HG03457 (cell line): ENCODE measurements at regions not wholly inside any gene's neighbourhood (a gene's known extent, or its start where the extent isn't known, plus 50 kb on each side); places are given as distances from the start of the nearest gene placed in this dataset.
"Not testable (repeated sequence)": the region's sequence is repeated elsewhere in the genome, so short reads cannot be mapped to it uniquely, and the experiment has no call there.

Source experiments
- ATAC-seq: cut with Tn5 transposase; IDR thresholded peaks from one replicate; pipeline ENCODE4 v1.9.1; 2021; ENCODE audit warnings: moderate number of reproducible peaks; ENCODE audit not compliant: unreplicated experiment

DNA sequence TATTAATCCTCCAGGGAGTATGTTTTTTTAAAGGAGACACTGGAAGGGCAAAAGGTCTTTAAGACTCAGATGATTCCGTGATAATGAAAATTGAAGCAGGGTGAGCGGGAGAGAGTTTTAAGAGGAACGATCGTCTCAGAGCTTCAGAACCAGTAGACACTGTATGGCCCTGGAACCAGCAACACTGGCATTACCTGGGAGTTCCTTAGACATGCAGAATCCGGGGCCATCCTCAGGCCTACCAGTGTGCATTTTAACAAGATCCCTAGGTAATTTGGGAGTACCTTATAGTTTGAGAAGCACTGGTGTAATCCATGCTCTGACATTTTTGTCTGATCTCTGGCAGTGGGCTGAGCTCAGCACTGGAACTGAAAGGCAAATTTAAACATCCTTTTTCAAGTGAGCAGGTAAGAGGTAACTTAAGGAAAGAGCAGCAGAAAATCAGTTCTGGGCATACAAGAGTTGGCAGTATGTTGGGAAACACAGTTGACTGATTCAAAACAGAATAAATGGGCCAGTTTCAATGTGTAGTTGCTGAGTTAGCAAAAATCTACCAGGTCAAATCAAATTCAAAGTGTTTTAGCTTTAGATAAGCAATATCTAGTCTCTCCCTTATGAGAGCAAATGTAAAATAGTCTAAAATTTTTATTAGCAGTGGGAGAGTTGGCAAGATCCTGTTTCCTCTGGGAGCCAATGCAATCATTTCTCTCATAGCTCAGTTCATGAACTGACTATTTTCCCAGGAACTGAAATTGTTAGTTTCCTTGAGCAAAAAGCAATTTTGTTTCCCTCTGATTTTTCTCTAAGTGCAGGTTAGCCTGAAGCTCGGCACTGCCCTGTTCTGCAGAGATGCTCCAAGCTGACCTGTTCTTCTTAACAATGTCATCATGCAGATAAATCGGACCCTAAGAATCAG, 97.2 kb upstream of the ELMO1 start:
- no peak for ATAC-seq

DNA sequence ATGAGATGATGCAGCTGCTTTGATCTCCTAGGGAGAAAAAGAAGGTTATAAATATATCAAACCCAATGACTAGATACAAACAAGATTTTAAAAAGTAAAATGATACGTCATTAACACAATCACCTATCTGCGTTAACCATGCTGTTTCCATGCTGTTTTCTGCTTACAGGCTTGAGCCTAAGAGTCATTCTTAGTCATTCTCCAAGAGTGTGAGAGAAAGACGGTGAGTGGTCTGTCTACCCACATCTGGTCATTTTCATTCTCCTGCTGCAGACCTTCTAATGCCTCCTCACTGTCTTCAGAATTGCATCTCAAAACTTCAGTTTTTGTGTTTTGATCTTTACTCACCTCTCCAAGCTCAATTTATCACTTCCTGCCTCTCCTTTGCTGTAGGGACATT, 98.0 kb upstream of the ELMO1 start:
- ATAC-seq: no peak

DNA sequence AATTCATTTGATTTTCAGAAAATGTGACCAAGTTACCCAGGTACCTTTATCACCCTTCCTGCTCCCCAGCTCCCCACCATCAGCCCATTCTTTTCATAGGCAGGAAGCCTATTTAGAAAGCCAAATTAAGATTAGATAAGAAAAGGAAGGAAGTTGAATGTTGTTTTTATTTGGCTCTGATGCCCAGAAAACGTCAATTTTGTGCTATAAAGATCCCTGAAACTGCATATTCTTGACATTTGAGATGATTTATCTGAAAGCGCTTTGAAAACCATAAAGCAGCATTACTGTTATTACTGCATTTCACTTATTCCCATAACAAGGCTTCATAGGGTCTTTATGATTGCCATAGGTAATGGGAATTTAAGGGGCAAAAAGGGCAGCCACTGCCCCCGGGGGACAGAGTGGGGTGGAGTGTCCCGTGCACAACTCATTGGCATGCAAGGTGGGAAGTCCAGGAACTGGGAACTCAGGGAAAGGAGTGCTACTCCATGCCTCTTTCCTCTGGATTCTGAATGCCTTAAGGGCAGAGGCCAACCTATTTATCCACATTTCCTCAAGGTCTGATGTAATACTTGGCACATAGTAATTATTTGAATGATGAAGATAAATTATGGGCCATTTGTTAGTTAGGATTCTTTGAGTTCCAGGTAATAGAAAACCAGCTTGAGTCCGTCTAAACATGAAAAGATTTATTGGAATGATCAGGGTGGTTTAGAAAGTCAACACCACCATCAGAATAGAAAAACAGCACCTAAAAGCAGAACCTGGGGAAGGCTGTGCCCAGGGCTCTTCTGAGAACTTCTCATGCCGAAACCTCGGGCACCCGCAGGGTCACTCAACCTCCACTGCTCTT, 100.6 kb upstream of the ELMO1 start:
- ATAC-seq: no peak

DNA sequence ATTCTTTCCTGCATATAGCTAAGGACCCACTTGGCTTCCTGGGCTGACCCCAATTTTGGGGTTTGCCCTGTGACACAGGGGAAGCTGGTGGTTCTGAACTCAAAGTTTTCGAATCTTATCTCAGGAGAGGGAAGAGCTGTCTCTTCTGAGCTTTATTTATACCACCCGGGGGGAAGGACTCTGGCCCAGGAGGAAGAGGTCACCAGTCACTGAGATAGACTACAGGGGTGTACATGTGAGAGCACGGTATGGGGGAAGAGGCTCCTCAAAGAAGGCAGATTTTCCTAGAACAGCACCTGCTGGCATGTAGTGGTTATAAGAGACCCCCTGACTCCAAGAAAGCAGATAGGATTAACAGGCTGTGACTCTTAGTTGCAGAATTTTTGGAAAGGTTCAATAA, 101.8 kb upstream of the ELMO1 start:
- no peak for ATAC-seq

DNA sequence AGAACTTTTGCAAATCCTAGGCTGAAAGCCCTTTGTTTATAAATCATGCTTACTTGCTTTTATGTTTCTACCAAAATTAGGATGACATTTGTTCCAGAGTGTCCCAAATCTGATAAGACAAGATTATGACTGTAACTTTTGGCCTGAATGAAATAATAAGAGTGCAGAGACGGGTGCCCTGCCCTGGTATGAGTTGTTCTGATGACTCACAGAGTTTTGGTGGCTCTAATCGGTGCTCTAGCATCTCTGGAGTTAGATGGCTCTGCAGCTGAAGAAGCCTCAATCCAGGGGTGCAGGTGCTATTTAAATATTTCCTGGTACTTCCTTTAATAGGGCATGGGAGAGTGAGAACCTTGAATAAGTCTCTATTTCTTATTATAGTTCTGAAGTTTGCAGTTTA, 102.2 kb upstream of the ELMO1 start:
- no peak for ATAC-seq

DNA sequence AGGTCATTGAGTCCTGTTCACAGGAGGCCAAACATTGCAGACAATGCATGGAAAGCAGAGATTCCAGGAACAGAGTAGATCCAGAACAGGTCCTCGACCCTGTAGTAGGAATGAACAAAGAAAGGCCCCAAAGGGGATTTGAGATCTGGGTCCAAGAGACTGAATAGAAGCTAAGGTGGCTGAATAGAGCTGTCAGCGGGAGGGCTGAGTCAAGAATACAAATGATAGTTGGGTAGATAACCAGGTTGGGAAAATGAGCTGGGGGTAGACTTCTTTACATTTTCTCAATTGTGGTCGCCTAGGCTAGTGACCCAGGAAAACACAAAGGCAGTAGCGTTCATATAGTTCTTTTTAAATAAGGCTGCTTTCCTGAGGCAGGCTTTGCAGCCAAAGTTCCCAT, 103.4 kb upstream of the ELMO1 start:
- ATAC-seq: no peak

DNA sequence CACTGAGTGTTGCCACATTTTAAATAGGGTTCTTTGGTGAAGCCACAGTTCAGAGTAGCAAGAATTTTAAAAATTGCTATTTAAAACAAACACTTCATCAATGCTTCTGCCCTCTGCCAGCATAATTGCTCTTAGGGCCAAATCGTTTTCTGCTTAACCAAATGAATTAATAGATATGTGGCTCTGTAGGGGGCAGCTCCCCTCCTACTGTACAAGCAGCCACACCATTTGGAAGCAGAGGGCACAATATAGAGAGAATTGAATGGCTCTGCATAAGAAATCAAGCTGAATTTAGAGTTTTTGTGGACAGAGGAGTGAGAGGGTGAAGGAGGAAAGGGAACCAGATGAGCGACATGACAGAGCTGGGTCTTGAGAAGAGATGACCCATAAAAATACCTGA, 103.8 kb upstream of the ELMO1 start:
- ATAC-seq: not testable (repeated sequence)

DNA sequence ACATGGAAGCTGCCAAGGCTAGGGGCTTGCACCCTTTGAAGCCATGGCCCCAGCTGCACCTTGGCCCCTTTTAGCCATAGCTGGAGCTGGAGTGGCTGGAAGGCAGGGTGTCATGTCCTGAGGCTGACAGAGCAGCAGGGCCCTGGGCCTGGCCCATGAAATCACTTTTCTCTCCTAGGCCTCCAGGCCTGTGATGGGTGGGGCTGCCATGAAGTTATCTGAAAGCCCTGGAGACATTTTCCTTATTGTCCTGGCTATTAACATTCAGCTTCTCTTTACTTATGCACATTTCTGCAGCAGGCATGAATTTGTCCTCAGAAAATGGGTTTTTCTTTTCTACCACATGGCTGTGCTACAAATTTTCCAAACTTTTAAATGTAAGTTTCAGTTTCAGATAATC, 106.9 kb upstream of the ELMO1 start:
- ATAC-seq: no peak

DNA sequence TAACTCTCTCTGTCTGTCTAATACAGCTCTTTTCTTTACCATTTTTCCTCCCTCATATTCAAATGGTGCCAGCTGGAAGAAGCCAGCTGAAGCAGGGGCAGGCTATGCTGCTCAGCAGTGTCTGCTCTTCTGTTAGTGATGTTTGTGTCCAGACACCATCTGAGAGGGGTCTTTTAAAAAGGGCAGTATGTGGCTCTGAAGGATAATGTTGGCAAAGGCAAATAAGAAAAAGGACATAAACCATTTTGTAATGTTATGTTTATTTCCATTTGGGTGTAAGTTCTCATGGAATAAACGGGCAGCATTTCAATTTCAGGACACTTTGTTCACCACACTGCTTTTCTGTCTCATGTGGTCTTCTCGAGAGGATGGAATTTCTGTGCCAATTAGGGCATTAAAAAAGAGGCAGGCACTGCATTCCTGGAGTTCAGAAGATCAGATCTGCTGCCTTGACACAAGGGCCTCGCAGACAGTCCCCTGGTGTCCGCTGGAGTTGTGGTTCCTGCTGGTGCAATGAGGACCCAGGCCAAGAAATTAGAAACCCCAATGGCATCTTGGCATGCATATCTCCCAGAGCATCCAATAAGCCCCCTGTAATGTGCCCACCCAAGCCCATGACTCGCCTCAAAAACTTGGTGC, 109.0 kb upstream of the ELMO1 start:
- ATAC-seq: no peak

DNA sequence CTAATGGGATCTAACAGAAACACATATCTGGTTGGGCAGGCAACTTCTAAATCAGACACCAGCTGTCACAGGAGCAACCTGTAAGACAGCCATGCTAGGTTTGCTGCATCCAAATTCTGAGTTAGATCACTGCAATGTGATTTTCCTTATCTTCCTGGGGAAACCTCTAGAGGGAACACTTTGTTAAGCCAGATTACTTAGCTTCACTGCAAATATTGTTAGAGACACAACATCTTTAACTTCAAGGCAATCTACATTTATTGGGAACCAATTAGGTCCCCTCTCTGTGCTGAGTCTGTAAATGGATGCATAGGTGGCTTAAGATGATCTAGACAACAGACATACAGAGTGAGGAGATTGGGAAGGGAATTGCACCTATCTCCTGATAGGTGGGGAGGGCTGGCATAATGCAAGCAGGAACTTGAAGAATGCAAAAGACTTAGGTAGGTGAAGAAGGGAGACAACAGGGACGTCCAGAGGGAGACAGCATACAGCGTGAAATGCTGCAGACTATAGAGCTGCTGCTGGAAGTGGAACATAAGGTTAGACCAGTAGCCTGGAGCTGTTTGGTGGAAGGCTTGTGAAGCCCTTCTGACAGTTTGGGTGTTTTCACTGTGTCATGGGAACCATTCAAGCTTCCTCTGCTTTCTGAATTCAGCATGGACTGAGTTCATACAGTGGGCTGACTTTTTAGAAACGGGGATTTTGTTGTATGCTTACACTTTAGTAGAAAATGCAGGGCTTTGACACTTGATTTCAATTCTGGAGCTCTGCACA, 109.8 kb upstream of the ELMO1 start:
- no peak for ATAC-seq

DNA sequence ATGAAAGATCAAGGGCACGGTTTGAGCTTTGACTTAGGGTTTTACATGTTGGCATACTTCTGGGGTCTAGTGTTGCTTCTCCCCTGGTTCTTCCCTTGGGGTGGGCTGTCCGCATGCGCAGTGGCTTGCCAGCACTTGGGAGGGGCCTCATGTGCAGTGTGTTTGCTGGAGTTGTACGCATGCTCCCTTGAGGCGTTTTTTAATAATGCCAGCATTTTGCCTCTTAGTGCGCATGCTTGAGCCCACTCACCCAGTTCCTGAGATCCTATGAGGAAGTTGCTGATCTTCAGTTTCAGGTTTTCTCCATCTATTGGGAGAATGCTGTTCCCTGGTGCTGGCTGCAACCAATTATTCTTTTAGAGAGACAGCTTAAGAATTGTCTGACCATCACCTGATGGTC, 113.4 kb upstream of the GPR141 start:
- ATAC-seq: no peak

DNA sequence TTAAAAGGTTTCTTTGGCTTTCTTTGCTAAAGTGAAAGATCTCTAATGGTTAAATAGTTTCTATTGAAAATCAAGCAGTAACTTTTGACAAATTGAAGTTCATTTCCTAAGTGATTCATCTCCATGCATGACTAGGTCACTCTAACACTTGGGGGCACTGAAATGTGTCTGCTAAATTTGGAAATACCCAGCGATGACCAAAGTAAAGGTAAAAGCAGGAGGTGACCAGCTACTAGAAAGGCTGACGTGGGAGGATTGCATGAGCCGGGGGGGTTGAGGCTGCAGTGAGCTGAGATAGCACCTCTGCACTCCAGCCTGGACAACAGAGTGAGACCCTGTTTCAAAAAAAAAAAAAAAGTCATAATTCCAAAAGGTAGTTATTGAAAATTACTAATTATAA, 111.8 kb upstream of the GPR141 start:
- ATAC-seq: no peak

DNA sequence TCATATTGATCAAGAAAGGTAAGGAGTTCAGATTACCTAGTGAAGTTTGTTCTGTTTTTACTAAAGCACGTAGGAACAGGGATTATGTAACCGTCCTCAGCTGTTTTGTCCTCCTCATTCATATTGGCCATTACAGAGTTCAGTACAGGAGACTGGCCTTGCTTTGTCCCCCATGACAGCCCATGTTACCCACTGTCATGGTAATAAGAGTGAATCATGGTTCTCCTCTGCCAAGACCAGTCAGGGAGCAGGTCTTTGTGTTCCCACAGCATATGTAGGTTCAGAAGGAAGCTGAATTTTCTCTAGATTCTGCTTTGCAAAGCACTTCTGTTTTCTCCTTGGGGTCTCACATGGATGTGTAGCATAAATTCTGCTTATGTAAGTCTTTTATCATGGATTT, 106.2 kb upstream of the GPR141 start:
- no peak for ATAC-seq

DNA sequence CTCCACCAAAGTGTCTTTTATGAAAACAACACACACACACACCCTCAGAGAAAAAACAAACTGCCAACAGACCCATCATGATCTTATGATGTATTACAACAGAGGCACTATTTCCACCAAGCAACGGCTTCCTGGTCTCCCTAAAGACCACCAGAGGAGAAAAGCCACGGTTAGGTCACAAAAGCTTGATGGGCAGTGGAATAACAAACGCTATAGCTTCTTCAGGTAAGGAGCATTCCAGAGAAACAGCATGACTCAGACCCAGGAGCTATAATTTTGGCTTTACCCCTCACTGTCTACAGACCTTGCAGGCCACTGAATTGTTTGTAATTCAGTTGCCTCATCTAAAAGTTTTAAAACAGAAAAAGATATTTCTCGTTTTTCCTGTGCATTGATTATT, 105.7 kb upstream of the GPR141 start:
- no peak for ATAC-seq

DNA sequence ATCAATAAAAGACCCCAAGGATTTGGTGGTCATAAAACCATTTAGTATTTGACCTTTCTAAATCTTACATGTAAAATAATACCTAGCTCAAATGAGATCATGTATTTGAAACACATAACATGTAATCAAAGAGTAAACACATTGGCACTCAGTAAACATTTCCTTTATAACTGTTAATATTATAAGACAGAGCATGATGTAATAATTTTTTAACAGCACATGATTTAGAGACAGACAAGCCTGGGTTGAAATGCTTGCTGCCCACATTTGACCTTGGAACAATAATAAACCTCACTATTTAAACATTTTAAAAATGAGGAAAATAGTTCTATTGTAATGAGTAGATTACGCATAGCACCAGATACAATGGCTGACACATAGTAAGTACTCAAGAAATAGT, 105.2 kb upstream of the GPR141 start:
- ATAC-seq: no peak

DNA sequence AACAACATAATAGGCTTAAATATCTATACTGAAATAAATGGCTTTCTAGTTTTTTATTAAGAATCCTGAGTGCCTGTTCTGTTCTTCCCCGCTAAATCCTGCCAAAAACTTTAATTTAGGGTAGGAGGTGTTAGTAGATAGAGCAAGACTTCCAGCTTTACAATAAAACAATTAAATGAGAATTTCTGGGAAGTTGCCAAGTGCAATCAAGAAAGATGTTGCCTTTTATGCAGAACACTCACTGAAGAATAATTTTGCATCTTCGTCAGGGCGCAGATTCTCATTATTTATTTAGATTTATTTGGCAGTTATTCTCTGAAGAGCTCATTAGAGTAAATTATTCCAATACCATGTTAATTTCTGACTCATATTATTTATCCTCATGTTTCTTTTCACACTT, 103.2 kb upstream of the GPR141 start:
- ATAC-seq: no peak

DNA sequence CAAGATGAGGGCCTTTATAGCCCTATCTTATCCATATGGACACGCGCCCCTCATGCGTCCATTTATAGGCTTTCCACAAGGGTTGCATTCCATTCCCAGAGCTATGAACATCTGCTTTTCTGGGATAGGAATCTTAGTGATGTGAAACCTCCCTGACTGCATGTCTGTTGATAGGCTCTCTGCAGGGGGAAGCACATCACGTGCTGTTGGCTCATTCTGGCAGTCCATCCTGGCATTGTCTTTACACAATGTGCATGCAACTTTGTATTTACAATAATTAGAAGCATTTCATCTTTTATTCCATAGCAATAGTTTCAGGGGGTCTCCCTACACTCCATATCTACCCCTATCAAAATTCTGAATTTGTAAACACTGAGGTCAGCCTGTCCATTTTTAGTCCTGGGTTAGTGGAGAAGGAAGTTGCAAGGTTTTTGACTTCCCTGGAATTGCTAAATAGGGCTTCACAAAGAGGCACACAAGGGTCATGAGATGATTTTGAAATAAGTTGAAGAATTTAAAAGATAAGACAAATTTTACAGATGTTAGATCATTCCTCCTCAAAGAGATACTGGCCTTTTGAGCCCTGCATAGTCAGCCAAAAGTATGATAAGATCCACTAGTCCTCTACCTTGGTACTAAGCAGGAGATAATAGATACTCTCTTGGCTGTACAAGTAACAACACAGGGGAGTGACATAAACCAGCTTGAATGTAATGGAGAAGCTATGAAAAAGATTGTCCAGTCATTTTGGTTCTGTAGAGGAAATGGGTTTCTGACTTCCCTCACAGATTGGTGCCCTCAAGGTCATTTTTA, 98.7 kb upstream of the GPR141 start:
- not testable (repeated sequence) for ATAC-seq

DNA sequence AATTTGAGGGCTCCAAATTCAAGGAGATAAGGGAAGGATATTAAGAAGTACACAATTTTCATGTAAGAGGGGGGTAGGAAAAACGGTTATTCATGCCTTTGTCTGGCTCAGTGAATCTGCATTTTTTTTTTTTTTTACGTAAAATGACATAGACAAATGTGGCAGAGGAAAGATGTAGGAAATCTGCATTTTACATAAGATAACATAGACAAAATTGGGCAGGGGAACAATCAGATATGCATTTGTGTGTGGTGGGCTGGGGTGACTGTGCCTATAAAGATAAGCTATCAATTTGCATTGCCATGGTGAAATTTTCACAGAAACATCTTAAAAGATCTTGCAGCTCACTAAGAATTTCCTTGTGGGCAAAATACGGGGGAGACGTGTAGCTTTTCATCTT, 92.7 kb upstream of the GPR141 start:
- no peak for ATAC-seq

DNA sequence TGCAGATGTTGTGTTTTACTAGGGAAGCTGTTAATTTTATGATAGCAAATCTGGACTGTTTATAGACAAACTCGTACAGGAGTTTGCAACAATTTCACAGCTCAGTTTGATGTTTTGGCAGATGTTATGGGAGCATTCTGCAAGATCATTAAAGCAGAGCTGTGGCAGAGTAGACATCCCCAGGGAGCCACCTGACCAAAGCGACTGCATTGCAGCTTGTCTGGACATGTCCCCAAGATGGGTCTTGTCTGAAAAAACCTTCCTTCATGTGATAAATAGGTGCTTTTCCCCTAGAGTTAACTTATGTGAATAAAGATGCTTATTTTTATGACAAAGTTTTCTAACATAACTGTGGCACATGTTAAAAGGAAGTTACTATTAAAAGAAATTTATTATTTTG, 91.2 kb upstream of the GPR141 start:
- ATAC-seq: no peak

DNA sequence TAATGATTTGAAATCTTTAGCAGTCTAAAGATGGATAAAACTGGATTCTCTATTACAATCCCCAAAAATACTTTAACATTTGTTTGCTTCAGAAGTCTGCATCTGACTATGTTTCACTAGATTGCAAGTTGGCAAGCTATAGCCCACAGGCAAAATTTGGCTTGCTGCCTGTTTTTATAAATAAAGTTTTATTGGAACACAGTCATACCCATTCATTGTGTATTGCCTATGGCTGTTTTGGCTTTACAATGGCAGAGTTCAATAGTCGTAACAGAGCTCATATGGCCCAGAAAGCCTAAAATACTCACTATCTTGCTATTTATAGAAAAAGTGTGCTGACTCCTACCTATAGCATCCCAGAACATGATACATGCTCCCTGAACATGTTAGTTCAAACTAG, 89.0 kb upstream of the GPR141 start:
- no peak for ATAC-seq
